Liver (tissue), 3 donors: ENCODE measurements at regions not wholly inside any gene's neighbourhood (a gene's known extent, or its start where the extent isn't known, plus 50 kb on each side); places are given as distances from the start of the nearest gene placed in this dataset.
"Not testable (repeated sequence)": the region's sequence is repeated elsewhere in the genome, so short reads cannot be mapped to it uniquely, and the experiment has no call there.

Experiments
- CTCF ChIP-seq: fragments of 150-350 bp; IDR thresholded peaks from 2 replicates; pipeline ENCODE4 v1.5.1; 2017; ENCODE audit warnings: improper control_type of control experiment, low read depth, low read length; ENCODE audit not compliant: missing input control
- SP1 ChIP-seq: IDR thresholded peaks from 2 replicates; pipeline ENCODE4 v1.6.1; 2018; ENCODE audit warnings: antibody characterized with exemption, mild to moderate bottlenecking
- TAF1 ChIP-seq: conservative IDR thresholded peaks from 2 replicates; pipeline ENCODE4 v1.6.1; 2016; ENCODE audit warnings: antibody characterized with exemption, mild to moderate bottlenecking
- donor health status: healthy.
- donor health status: healthy.

DNA sequence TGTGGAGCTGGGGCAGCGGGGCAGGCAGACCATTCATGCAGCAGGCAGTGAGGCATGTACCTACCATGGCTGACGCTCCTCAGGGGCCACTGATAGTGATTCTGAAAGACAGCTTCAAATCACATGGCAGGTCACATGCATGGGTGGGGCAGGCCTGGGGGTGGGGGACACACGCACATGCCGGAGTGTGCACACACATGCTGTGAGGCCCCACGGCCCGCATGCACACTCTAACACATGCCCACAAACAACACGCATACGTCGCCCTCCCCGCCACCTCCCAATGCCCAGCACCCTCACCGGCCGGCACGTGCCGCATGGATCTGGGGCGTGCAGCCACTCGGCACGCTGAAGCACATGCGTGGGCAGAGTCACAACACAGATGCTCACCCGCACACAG lies 65.5 kb upstream of the GOLGA6L4 start:
- not testable (repeated sequence) for TF ChIP-seq TAF1, CTCF, SP1
